ENCODE measurements at regions not wholly inside any gene's neighbourhood (a gene's known extent, or its start where the extent isn't known, plus 50 kb on each side); places are given as distances from the start of the nearest gene placed in this dataset.
"Not testable (repeated sequence)": the region's sequence is repeated elsewhere in the genome, so short reads cannot be mapped to it uniquely, and the experiment has no call there.

GRCh38 chr15:85196697-85197096 is 183.7 kb upstream of the AKAP13 start:
- not testable (repeated sequence) for DNase-seq

GRCh38 chr15:85197582-85197981 is 182.8 kb upstream of the AKAP13 start:
- not testable (repeated sequence) for DNase-seq

GRCh38 chr15:85198432-85198831 is 182.0 kb upstream of the AKAP13 start:
- DNase-seq, result not testable (repeated sequence)

- not testable (repeated sequence) for DNase-seq
Observed at GRCh38 chr15:85200215-85200614, 180.2 kb upstream of the AKAP13 start.

- not testable (repeated sequence) for DNase-seq
Observed at GRCh38 chr15:85201118-85201793, 179.1 kb upstream of the AKAP13 start.

GRCh38 chr15:85204481-85204880 is 175.9 kb upstream of the AKAP13 start:
- not testable (repeated sequence) for DNase-seq

- DNase-seq, result not testable (repeated sequence)
Observed at GRCh38 chr15:85233791-85234325, 146.5 kb upstream of the AKAP13 start.

GRCh38 chr15:85234450-85235196 is 145.8 kb upstream of the AKAP13 start:
- not testable (repeated sequence) for DNase-seq

GRCh38 chr15:85244056-85244455 is 136.3 kb upstream of the AKAP13 start:
- not testable (repeated sequence) for DNase-seq

- DNase-seq, result not testable (repeated sequence)
Observed at GRCh38 chr15:85250938-85251542, 129.4 kb upstream of the AKAP13 start.

- not testable (repeated sequence) for DNase-seq
Observed at GRCh38 chr15:85253196-85253915, 127.0 kb upstream of the AKAP13 start.

- DNase-seq, result not testable (repeated sequence)
Observed at GRCh38 chr15:85254961-85255360, 125.4 kb upstream of the AKAP13 start.

GRCh38 chr15:85255502-85255901 is 124.9 kb upstream of the AKAP13 start:
- not testable (repeated sequence) for DNase-seq

GRCh38 chr15:85256009-85256997 is 124.1 kb upstream of the AKAP13 start:
- DNase-seq, result peak in 1 of 2 donors; percentile 9

- not testable (repeated sequence) for DNase-seq
Observed at GRCh38 chr15:85258062-85258445, 122.3 kb upstream of the AKAP13 start.

- not testable (repeated sequence) for DNase-seq
Observed at GRCh38 chr15:85258559-85259209, 121.7 kb upstream of the AKAP13 start.

- DNase-seq, result not testable (repeated sequence)
Observed at GRCh38 chr15:85260526-85260925, 119.9 kb upstream of the AKAP13 start.

- DNase-seq, result not testable (repeated sequence)
Observed at GRCh38 chr15:85262461-85263055, 117.8 kb upstream of the AKAP13 start.

GRCh38 chr15:85263842-85264440 is 116.5 kb upstream of the AKAP13 start:
- DNase-seq, result not testable (repeated sequence)
